T47D (cell line): ENCODE measurements at regions not wholly inside any gene's neighbourhood (a gene's known extent, or its start where the extent isn't known, plus 50 kb on each side); places are given as distances from the start of the nearest gene placed in this dataset.
A peak's percentile ranks its signal among the peaks of the same experiment; 100 is the strongest.
"Not testable (repeated sequence)": the region's sequence is repeated elsewhere in the genome, so short reads cannot be mapped to it uniquely, and the experiment has no call there.

Experiments used
- DNase-seq, 2 experiments: peaks; one replicate each; pipeline versions ENCODE4 v3.0.0 to v3.0.0-alpha.2; 2011 to 2012; ENCODE audit warnings: low read depth in 1 of 2, low spot score in 1 of 2
- JUND ChIP-seq: IDR thresholded peaks from 2 replicates; pipeline ENCODE4 v1.6.1; 2012; ENCODE audit warnings: low read depth
- in situ Hi-C: cut with HindIII; loops from 2 replicates; pipeline ENCODE4 v1.10.0; 2016; ENCODE audit warnings: low sequenced_read_pairs, low pct_unique_long_range_greater_than_20kb

DNA sequence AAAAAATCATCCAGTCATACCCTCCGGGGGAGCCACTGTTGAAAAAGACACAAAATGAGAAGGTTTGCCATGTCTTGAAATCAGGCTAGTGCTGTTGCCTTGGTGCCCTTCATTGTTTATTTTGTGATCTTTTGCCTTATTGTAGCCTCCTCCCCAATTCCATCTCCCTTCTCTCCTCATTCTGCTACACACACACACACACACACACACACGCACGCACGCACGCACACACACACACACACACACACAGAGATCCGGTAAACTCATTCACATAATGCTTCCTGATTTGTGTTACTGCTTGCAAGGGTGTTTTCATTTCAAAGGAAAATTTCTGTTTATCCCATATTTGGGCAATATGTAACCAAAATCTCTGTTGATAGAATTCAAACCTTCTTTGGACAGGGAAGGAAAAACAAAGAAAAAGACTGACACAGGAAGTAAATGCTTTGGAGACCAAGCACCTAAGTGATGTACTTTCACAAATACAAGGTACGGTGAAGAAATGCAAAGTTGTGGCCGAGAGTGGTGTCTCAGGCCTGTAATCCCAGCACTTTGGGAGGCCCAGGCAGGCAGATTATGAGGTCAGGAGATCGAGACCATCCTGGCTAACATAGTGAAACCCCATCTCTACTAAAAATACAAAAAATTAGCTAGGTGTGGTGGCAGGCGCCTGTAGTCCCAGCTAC is 141.1 kb upstream of the CDK13 start:
- no peak for DNase-seq
- in situ Hi-C loops: no loop called here
- TF ChIP-seq JUND: no peak

DNA sequence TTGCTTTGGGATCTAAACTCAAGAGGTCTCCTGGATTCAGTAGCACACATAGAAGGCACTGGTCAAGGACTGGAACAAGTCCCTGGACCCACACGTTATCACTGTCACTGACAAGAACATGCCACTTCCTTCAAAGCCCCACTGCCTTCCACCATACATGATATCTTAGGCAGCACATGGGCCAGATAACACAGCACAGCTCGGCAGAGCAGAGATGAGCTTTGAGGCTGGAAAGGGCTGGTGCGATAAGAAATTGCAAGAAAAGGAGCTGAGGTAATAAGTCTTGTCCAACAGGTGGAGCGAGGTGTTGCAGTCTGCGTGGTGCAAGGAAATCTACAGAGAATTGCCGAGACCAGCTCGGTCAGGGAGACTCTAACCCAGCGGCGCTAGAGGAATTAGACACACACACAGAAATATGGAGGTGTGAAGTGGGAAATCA is 139.8 kb upstream of the CDK13 start:
- peak in 1 of 2 experiments; percentile 80 for DNase-seq
- in situ Hi-C loops: no loop called here
- TF ChIP-seq JUND: no peak

DNA sequence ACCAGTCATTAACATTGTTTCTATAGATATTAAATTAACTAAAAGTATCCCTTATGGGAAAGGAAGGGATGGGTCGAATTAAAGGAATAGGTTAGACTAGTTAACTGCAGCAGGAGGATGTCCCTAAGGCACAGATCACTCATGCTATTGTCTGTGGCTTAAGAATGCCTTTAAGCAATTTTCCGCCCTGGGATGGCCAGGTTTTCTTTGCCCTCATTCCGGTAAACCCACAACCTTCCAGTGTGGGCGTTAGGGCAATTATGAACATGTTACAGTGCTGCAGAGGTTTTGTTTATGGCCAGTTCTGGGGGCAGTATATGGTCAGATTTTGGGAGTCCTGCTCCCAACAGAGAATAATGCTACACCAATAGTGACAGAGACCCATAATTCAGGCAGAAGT is 139.3 kb upstream of the CDK13 start:
- TF ChIP-seq JUND: no peak
- in situ Hi-C loops: no loop called here
- DNase-seq: peak in 1 of 2 experiments; percentile 46

DNA sequence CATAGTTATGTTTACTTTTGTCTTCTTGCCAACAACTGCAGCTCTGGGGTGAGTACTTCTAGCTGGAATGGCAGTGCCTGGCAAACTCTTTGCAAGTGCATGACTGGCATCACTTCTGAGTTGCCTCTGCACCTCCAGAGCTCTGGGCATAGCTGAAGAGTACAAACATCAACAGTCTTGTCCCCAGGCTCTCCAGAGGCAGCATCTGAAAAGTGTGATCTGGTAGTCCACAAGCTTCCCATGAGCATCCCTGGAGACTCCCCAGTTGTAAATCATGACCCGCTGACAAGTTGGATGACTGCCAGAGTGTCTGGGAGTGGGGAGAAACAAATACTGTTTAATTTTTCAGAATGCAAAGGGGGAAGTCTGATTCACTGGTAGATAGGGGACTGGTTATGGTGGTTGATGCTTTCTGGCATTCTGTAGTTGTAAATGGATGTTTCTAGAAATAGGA is 138.9 kb upstream of the CDK13 start:
- in situ Hi-C loops: no loop called here
- TF ChIP-seq JUND: no peak
- DNase-seq: peak; percentile 34 to 71

DNA sequence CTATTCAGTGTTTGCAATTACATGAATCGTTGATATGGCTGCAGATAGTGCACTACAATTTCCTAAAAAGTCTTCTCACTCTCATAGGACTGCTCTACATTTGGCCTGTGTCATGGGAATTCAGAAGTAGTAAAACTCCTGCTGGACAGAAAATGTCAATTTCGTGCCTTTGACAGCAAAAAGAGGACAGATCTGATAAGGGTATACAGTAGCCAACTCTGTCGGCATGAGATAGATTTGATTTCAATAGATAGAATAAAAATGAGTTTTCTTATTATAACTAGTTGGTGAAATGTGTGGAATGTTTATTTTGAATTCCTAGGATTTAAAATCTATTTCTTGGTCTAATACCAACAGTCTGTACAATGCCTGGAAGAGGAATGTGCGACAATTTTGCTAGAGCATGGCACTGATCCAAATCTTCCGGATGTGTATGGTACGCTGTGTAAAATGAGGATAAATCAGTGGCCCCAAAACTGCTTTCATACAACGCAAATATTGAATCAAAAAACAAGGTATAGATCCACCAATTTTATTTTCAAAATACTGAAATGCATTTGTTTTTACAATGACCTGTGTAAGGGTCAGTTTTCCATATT is 133.5 kb upstream of the CDK13 start:
- no peak for DNase-seq
- TF ChIP-seq JUND: no peak
- in situ Hi-C loops: no loop called here

DNA sequence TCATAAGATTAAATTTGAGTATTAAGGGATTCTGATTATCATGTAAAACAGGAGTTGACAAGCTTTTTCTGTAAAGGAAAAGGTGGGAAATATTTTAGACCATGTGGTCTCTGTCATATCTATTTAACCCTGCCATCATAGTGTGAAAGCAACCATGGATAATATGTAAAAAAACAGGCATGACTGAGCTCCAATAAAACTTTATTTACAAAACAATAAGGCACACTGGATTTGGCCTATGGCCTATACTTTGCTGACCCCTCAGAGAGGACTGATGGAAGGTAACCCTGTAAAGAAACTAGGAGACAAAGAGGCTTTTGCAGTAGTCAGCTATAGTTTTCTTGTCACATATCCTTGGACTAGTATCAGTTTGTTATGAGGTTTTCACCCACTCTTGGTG is 130.5 kb upstream of the CDK13 start:
- no peak for DNase-seq
- TF ChIP-seq JUND: no peak
- in situ Hi-C loops: no loop called here

DNA sequence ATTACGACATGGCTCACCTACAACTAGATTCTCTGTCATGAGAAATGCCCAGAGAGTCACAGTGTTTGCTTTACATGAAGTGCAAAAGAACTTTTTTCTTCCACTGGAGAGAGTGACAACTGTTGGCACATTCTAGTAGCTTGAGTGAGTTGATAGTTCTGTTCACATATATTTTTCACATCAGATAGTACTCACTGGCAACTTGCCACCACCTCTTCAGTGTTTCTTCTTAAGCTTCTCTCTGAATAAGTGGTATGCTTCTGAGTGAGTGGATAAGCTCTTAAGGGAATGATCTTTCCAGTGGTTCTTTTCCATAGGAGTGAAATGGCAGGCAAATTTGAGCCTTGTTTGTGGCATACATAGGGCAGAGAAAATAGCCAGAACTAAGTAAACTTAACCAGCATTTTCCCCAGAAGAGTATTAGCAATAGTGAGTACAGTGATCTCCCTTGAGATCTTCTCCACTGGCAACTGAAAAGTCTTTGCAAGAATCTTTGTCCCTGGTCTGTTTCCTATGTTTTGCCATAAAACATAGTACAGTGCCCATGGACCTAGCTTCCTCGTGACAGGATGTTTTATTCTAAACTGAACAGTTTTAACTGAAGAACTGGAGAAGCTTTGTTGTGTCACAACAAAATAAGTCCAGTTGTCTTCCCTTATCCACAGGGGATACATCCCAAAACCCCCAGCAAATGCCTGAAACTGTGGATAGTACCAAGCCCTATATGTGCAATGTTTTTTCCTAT is 125.4 kb upstream of the CDK13 start:
- no peak for DNase-seq
- TF ChIP-seq JUND: no peak
- in situ Hi-C loops: no loop called here

DNA sequence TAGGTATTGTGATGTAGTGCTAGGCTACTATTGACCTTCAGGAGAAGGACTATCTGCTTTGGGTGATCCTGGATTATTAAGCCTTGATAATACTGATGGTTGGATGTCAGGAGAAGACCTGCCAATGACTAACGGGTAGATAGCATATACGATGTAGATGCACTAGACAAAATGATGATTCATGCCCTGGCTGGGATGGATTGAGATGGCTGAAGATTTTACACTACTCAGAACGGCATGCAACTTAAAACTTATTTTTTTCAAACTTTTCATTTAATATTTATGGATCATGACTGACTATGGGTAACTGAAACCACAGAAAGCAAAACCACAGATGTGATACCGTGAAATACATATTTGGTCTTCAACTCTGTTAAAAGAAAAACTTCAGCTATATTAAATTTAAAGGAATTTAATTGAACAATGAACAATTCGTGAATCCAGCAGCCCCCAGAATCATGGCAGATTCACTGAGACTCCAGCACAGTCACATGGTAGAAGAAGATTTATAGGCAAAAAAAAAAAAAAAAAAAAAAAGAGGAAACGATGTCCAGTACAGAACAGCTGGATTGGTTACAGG is 124.6 kb upstream of the CDK13 start:
- TF ChIP-seq JUND: no peak
- DNase-seq: no peak
- in situ Hi-C loops: no loop called here

DNA sequence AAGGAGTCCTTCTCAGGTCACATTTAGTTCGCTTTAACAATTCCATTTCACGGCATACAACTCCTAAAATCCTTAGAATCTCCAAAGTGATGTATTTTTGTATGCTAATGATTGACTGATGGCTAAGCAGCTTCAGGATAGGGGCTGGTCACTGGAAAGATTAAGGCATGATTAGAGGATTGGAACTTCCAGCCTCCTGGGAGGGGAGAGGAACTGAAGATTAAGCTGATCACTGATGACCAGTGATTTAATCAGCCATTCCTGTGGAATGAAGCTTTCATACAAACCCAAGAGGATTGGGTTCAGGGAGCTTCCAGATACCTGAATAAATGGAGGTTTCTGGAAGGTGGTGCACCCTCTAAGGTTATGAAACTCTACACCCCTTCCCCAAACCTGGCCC is 123.9 kb upstream of the CDK13 start:
- in situ Hi-C loops: no loop called here
- no peak for TF ChIP-seq JUND
- no peak for DNase-seq

DNA sequence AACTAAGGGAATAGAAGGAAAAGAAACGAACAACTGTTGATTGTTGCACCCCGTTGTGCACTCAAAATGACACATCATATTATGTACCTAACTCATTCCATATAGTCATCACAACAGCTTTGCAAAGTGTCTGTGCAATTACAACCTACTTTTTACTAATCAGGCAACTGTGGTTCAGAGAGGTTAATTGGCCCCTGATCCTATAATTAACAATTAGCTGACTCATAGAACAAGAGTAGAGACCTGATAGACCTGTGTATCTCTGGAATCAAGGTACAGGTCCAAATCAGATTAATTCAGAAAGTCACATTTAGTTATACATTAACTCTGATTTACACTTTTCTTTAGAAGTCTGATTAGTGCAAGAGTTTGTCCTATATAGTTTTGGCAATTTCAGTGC is 122.5 kb upstream of the CDK13 start:
- DNase-seq: no peak
- in situ Hi-C loops: no loop called here
- TF ChIP-seq JUND: no peak

DNA sequence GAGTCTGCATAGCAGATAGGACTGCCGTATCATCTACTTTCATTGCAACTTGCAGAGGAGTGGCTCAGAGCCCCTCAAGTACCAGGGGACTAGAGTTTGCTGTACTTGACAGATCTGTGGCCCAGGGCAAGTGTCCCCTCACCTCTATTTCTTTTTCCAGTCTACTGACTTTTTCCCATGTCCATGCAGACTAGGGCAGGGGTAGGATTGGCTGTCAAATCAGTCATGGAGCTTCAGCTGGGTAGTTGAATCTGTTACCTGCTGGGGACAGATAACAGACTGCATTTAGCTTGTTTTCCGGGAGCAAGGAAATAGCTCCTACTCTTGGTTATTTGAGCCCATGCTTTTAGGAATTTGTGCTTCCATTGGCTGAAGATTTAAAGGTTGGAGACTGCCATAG is 121.0 kb upstream of the CDK13 start:
- in situ Hi-C loops: no loop called here
- TF ChIP-seq JUND: no peak
- DNase-seq: no peak

DNA sequence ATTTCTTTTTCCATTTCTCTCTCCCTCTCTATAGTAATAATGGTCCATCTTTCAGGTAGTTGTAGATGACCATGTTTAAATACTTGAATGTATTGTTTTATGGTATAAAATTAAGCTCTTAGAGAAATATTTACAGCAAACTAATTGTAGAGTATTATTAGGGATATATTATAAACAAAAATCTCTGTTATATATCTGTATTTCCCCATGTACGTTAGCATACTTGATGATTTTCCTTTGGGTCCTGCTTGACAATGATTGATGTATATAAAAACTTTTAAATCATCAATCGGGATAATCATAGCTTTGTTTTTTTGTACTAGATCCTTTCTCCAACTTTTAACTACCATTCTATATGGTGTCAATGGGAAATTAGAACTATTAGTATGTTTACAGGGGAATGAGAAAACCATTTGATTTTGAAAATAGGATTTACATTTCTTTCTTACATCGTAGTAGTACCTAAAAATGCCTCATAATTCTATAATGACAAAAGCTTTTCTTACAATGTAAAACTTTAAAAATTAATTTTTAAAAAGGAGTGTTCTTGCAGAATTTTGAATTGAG is 117.5 kb upstream of the CDK13 start:
- in situ Hi-C loops: no loop called here
- no peak for TF ChIP-seq JUND
- no peak for DNase-seq

DNA sequence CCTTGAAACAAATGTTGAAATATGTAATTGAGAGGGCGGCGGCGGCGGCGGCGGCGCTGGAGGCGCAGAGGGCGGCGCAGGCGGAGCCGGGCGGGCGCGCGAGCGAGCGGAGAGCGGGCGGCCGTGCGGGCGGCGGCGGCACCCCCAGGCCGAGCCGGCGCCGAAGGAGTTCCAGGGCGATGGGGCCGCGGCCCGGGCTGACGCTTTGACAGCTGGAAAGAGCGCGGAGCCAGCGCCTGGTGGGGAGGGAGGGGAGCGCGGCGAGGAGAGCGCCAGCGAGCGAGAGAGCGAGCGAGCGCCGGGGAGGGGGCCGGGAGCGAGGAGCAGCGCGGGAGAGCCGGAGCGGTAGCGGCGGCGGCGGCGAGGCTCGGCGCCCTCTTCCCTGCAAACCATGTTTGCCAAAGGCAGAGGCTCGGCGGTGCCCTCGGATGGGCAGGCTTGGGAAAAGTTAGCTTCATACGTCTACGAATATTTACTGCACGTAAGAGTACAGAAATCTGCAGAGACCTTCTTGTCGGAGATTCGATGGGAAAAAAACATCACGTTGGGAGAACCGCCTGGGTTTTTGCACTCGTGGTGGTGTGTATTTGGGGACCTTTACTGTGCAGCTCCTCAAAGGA is 116.8 kb upstream of the CDK13 start:
- DNase-seq: peak; percentile 48 to 69
- in situ Hi-C loops: not testable (repeated sequence)

DNA sequence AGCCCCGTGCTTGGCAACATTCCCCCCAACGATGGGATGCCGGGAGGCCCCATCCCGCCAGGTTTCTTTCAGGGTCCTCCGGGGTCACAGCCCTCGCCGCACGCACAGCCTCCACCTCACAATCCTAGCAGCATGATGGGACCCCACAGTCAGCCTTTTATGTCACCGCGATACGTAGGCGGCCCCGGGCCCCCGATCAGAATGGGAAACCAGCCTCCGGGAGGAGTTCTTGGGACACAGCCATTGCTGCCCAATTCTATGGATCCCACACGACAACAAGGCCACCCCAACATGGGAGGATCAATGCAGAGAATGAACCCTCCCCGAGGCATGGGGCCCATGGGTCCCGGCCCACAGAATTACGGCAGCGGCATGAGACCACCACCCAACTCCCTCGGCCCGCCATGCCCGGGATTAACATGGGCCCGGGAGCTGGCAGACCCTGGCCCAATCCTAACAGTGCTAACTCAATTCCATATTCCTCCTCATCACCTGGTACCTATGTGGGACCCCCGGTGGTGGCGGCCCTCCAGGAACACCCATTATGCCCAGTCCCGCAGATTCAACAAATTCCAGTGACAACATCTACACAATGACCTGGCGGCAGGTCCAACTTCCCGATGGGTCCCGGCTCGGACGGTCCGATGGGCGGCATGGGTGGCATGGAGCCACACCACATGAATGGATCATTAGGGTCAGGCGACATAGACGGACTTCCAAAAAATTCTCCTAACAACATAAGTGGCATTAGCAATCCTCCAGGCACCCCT is 116.0 kb upstream of the CDK13 start:
- in situ Hi-C loops: not testable (repeated sequence)

More for the DNA sequence above, 116.0 kb upstream of the CDK13 start:
- not testable (repeated sequence) for DNase-seq
